ENCODE measurements at regions not wholly inside any gene's neighbourhood (a gene's known extent, or its start where the extent isn't known, plus 50 kb on each side); places are given as distances from the start of the nearest gene placed in this dataset.
"Not testable (repeated sequence)": the region's sequence is repeated elsewhere in the genome, so short reads cannot be mapped to it uniquely, and the experiment has no call there.

GRCh38 chr4:9702019-9702418 lies 79.4 kb upstream of the DRD5 start:
- DNase-seq (ENCODE audit: low spot score); FAIRE-seq: not testable (repeated sequence)

GRCh38 chr4:9702696-9703095 lies 78.7 kb upstream of the DRD5 start:
- not testable (repeated sequence) for FAIRE-seq

GRCh38 chr4:9703391-9703790 lies 78.0 kb upstream of the DRD5 start:
- DNase-seq (ENCODE audit: low spot score), result peak; percentile 21
- no peak for FAIRE-seq

More at GRCh38 chr4:9702696-9703095, 78.7 kb upstream of the DRD5 start:
- DNase-seq (ENCODE audit: low spot score), result not testable (repeated sequence)

GRCh38 chr4:9704126-9704525 lies 77.3 kb upstream of the DRD5 start:
- DNase-seq (ENCODE audit: low spot score); FAIRE-seq: not testable (repeated sequence)

GRCh38 chr4:9704551-9705332 lies 76.7 kb upstream of the DRD5 start:
- DNase-seq (ENCODE audit: low spot score) (no peak), FAIRE-seq (no peak)

- DNase-seq (ENCODE audit: low spot score); FAIRE-seq: not testable (repeated sequence)
These were observed 74.2 kb upstream of the DRD5 start for GRCh38 chr4:9707281-9707680.

- DNase-seq (ENCODE audit: low spot score); FAIRE-seq: not testable (repeated sequence)
These were observed 73.5 kb upstream of the DRD5 start for GRCh38 chr4:9707936-9708335.

GRCh38 chr4:9709724-9710123 lies 71.7 kb upstream of the DRD5 start:
- DNase-seq (ENCODE audit: low spot score), result no peak
- no peak for FAIRE-seq

GRCh38 chr4:9715271-9715670 lies 66.2 kb upstream of the DRD5 start:
- not testable (repeated sequence) for FAIRE-seq; DNase-seq (ENCODE audit: low spot score)

- FAIRE-seq (no peak), DNase-seq (ENCODE audit: low spot score) (no peak)
These were observed 65.3 kb upstream of the DRD5 start for GRCh38 chr4:9716093-9716492.

GRCh38 chr4:9718246-9718939 lies 63.0 kb upstream of the DRD5 start:
- not testable (repeated sequence) for FAIRE-seq; DNase-seq (ENCODE audit: low spot score)

GRCh38 chr4:9722131-9722530 lies 59.3 kb upstream of the DRD5 start:
- DNase-seq (ENCODE audit: low spot score); FAIRE-seq: not testable (repeated sequence)
